HG02610 (cell line): ENCODE measurements at regions not wholly inside any gene's neighbourhood (a gene's known extent, or its start where the extent isn't known, plus 50 kb on each side); places are given as distances from the start of the nearest gene placed in this dataset.
A peak's percentile ranks its signal among the peaks of the same experiment; 100 is the strongest.

Experiments used
- ATAC-seq: cut with Tn5 transposase; IDR thresholded peaks from one replicate; pipeline ENCODE4 v1.9.1; 2021; ENCODE audit warnings: mild to moderate bottlenecking, moderate library complexity; ENCODE audit not compliant: unreplicated experiment

GRCh38 chrX:134172588-134173259, 64.3 kb upstream of the CCDC160 start:
- no peak for ATAC-seq

DNA sequence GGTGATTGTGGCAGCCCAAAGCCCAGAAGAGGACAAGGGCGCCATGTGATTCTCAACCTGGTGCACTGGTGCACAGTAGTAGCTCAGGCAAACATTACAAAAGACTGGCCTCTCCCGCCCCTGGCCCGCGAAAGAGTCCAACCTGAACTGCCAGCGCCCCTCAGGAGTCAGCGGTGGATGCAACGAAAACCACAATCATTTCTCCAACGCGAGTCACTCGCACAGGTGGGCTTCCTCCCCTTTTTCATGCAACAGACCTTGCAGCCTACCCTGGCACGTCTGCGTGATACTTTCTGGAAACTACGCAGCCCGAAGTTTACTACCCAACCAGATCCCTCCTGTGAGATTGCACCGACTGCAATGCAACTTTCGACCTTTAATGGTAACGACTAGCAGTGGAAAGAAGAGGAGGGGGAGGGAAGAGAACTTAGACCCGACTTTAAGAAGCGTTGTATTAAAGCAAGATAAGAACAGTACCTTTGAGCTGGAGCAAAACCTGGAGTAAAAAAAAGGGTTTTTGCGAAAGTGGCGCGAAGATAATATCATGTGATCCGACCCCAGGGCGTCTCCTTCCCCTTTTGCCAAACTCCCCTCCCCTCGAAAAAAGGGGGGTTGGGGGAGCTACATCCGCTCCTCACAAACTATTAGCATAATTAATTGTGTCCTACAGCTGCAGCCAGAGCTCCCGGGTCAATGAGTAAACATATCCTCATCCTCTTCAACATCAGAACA, 63.3 kb upstream of the CCDC160 start:
- no peak for ATAC-seq

- no peak for ATAC-seq
These were observed 62.7 kb upstream of the CCDC160 start for GRCh38 chrX:134174273-134174660.

DNA sequence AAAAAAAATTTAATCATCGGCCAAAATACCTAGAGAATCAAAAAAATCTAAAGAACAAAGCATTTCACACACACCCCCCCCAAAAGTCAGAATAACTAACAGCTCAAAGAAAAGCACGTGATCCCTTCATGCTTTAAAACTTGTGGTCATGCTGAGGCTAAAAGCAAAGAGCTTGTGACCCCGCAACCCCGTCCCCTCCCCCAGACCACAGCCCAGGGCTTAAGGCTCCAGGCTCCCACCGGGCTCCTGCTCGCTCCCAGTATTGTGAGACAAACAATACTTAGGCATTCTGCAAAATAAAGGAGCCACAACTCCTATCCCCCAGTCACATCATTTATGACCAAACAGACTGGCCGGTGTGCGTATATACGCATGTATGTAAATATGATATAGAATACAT, 62.1 kb upstream of the CCDC160 start:
- no peak for ATAC-seq

- no peak for ATAC-seq
These were observed 59.5 kb upstream of the CCDC160 start for GRCh38 chrX:134177527-134177926.

- ATAC-seq: no peak
These were observed 56.2 kb upstream of the CCDC160 start for GRCh38 chrX:134180601-134181274.

DNA sequence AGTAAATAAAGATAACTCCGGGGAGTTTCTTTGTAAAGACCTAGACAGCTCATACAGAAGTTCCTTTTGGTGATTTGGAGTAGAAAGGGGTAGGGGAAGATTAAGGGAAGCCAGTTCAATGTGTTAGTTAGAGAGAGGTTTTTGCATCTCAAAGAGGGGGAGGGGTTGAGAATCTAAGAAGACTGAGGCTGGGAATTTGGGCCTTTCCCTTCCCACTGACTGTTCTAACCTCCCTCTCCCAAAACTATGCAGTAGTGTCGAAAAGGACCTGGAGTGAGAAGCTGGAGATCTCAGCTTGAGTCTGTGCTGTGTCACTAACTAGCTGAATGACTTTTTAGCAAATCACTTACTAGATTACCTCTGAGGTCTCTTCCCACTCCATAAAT, 55.7 kb upstream of the CCDC160 start:
- no peak for ATAC-seq

- ATAC-seq: no peak
These were observed 53.3 kb upstream of the CCDC160 start for GRCh38 chrX:134183665-134184064.

- no peak for ATAC-seq
These were observed 52.0 kb upstream of the CCDC160 start for GRCh38 chrX:134184936-134185335.

- ATAC-seq: peak; percentile 85
These were observed 50.4 kb upstream of the CCDC160 start for GRCh38 chrX:134186362-134187121.
